ENCODE measurements at regions not wholly inside any gene's neighbourhood (a gene's known extent, or its start where the extent isn't known, plus 50 kb on each side); places are given as distances from the start of the nearest gene placed in this dataset.

- H3K36me3 ChIP-seq (ENCODE audit: control insufficient read depth in 2 of 2, insufficient read depth in 1 of 2, low read length in 2 of 2): no peaks in the 10 kb centered on the region
- ChIA-PET CTCF (no interaction called here), POLR2A (no interaction called here)
- H3K27ac ChIP-seq (ENCODE audit: extremely low read depth, low read depth, low read length): no peak overlapping the region
- H3K9me3 ChIP-seq (ENCODE audit: control insufficient read depth, insufficient read depth, low read depth, low read length): no peaks in the 10 kb centered on the region
- H3K4me1 ChIP-seq (ENCODE audit: control insufficient read depth, insufficient read depth, low read length): no peaks in the 10 kb centered on the region
- no peak overlapping the region for H3K4me3 ChIP-seq (ENCODE audit: low read depth, low read length)
- TF ChIP-seq ZNF138 (tag by site-specific recombination; IDR thresholded peaks at IDR 0.05; ENCODE audit: borderline replicate concordance) (no peak), ZNF248 (tag by site-specific recombination; IDR thresholded peaks at IDR 0.05) (no peak), ZNF513 (tag by site-specific recombination; IDR thresholded peaks at IDR 0.05) (no peak), ZNF548 (tag by site-specific recombination; IDR thresholded peaks at IDR 0.05) (no peak), ZNF37A (tag by site-specific recombination; IDR thresholded peaks at IDR 0.05) (no peak), ZNF488 (tag by site-specific recombination; IDR thresholded peaks at IDR 0.05) (no peak), ZNF704 (tag by site-specific recombination; IDR thresholded peaks at IDR 0.05) (no peak), GLI2 (tag by site-specific recombination; IDR thresholded peaks at IDR 0.05; ENCODE audit: borderline replicate concordance, low read depth) (no peak)
Observed at GRCh38 chr7:69169386-69169785, 428.9 kb upstream of the AUTS2 start.

- no peaks in the 10 kb centered on the region for H3K9me3 ChIP-seq (ENCODE audit: control insufficient read depth, insufficient read depth, low read depth, low read length)
- no peaks in the 10 kb centered on the region for H3K4me1 ChIP-seq (ENCODE audit: control insufficient read depth, insufficient read depth, low read length)
- POLR2A ChIA-PET: no interaction called here
- CTCF ChIA-PET: interaction anchor here (0.7 kb wide), 1 partner anchor 707 kb away, joined by 5 read pairs; no protein-coding TSS in a partner anchor
- no peak overlapping the region for H3K27ac ChIP-seq (ENCODE audit: extremely low read depth, low read depth, low read length)
- no peaks in the 10 kb centered on the region for H3K36me3 ChIP-seq (ENCODE audit: control insufficient read depth in 2 of 2, insufficient read depth in 1 of 2, low read length in 2 of 2)
- H3K4me3 ChIP-seq (ENCODE audit: low read depth, low read length): no peak overlapping the region
- TF ChIP-seq ZSCAN4 (tag by site-specific recombination; IDR thresholded peaks at IDR 0.05): no peak
- TF ChIP-seq BCL11A (tag by site-specific recombination; IDR thresholded peaks at IDR 0.05; ENCODE audit: low read depth): no peak
- TF ChIP-seq ATF2 (tag by site-specific recombination; IDR thresholded peaks at IDR 0.05; ENCODE audit: low read depth): no peak
- no peak for TF ChIP-seq ZNF776 (tag by site-specific recombination; IDR thresholded peaks at IDR 0.05; ENCODE audit: borderline replicate concordance)
- TF ChIP-seq ZNF76 (tag by site-specific recombination; IDR thresholded peaks at IDR 0.05; ENCODE audit: borderline replicate concordance, low read depth): no peak
- TF ChIP-seq ZNF174 (tag by site-specific recombination; IDR thresholded peaks at IDR 0.05): no peak
- no peak for TF ChIP-seq ZNF585B (tag by site-specific recombination; IDR thresholded peaks at IDR 0.05)
- no peak for TF ChIP-seq ZNF214 (tag by site-specific recombination; IDR thresholded peaks at IDR 0.05; ENCODE audit: borderline replicate concordance)
- no peak for TF ChIP-seq ZBTB26 (tag by site-specific recombination; optimal IDR thresholded peaks at IDR 0.05)
- TF ChIP-seq ZNF658 (tag by site-specific recombination; IDR thresholded peaks at IDR 0.05): no peak
- no peak for TF ChIP-seq HIC1 (tag by site-specific recombination; IDR thresholded peaks at IDR 0.05)
- no peak for TF ChIP-seq SALL2 (tag by site-specific recombination; IDR thresholded peaks at IDR 0.05; ENCODE audit: borderline replicate concordance)
- TF ChIP-seq KLF8 (tag by site-specific recombination; IDR thresholded peaks at IDR 0.05): no peak
- no peak for TF ChIP-seq ZNF416 (tag by site-specific recombination; IDR thresholded peaks at IDR 0.05)
Observed at GRCh38 chr7:69172357-69173077, 425.8 kb upstream of the AUTS2 start.

All from HEK293 (cell line).